Activated T-cell treated with anti-CD3 and anti-CD28 coated beads, Interleukin-2, amount 50 U/mL, for 24 hours (primary cell): ENCODE measurements at regions not wholly inside any gene's neighbourhood (a gene's known extent, or its start where the extent isn't known, plus 50 kb on each side); places are given as distances from the start of the nearest gene placed in this dataset.

Experiments
- DNase-seq: peaks from one replicate; pipeline ENCODE4 v3.0.0-alpha.2; 2020
- H3K27ac Mint-ChIP-seq: 2 replicates; pipeline ENCODE4 v1.8.0; 2020; ENCODE audit warnings: mild to moderate bottlenecking, mixed read lengths
- H3K27me3 Mint-ChIP-seq: 2 replicates; pipeline ENCODE4 v1.8.0; 2020; ENCODE audit warnings: mixed read lengths
- H3K36me3 Mint-ChIP-seq: 2 replicates; pipeline ENCODE4 v1.8.0; 2020; ENCODE audit warnings: low read depth, mixed read lengths
- H3K4me1 Mint-ChIP-seq: 2 replicates; pipeline ENCODE4 v1.8.0; 2020; ENCODE audit warnings: low read depth, mixed read lengths
- H3K4me3 Mint-ChIP-seq: 2 replicates; pipeline ENCODE4 v1.8.0; 2020; ENCODE audit warnings: mild to moderate bottlenecking, moderate library complexity, mixed read lengths
- H3K9me3 Mint-ChIP-seq: 2 replicates; pipeline ENCODE4 v1.8.0; 2020; ENCODE audit warnings: mixed read lengths

DNA sequence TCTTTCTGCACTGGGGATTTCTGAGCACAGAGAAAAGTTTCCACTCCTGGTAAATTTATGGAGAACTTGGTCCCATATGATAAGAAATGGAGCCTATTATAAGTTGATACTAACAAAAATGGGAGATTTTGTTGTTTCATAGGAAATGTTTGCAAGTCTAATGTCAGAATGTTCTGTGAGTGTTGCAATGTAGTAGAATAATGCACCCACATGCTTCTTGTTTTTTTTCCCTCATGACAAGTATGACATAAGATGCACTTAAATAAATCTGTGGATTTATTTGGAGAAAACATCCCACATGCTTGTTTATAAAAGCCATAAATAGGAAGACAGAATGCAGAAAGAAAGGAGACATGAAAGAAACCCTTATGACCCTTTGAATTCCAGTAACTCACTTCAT is 50.8 kb upstream of the KCNJ6 start:
- no peaks in the 10 kb centered on the region for H3K36me3 Mint-ChIP-seq
- no peak overlapping the region for H3K27ac Mint-ChIP-seq
- no peak overlapping the region for H3K4me3 Mint-ChIP-seq
- no peaks in the 10 kb centered on the region for H3K27me3 Mint-ChIP-seq
- no peak for DNase-seq
- no peaks in the 10 kb centered on the region for H3K4me1 Mint-ChIP-seq
- H3K9me3 Mint-ChIP-seq: no peaks in the 10 kb centered on the region

DNA sequence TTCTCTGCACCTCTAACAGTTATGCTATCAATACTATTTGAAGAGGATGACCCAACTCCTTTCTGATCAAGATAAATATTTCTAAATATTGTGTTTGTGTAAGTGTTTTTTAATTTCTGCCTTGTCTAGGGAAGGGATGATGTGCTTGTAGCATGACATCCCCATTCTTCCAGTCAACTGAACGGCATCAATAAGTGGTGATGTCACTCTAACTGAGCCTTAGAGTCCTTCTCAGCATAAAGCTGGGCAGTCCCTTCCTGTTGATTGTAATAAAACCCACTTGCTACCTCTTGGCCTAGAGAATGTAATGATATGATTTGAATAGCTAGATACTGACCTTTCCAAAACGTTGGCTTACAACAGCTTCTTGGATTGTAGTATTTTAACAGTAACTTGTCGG is 52.5 kb upstream of the KCNJ6 start:
- no peaks in the 10 kb centered on the region for H3K9me3 Mint-ChIP-seq
- no peaks in the 10 kb centered on the region for H3K27me3 Mint-ChIP-seq
- no peak overlapping the region for H3K4me3 Mint-ChIP-seq
- no peak for DNase-seq
- H3K4me1 Mint-ChIP-seq: no peaks in the 10 kb centered on the region
- no peaks in the 10 kb centered on the region for H3K36me3 Mint-ChIP-seq
- no peak overlapping the region for H3K27ac Mint-ChIP-seq

GRCh38 chr21:37970548-37970947 is 54.3 kb upstream of the KCNJ6 start:
- no peaks in the 10 kb centered on the region for H3K4me1 Mint-ChIP-seq
- H3K27me3 Mint-ChIP-seq: peaks cover 7% of the 10 kb centered on the region
- H3K9me3 Mint-ChIP-seq: no peaks in the 10 kb centered on the region
- no peak for DNase-seq
- H3K36me3 Mint-ChIP-seq: no peaks in the 10 kb centered on the region
- no peak overlapping the region for H3K4me3 Mint-ChIP-seq
- H3K27ac Mint-ChIP-seq: no peak overlapping the region

DNA sequence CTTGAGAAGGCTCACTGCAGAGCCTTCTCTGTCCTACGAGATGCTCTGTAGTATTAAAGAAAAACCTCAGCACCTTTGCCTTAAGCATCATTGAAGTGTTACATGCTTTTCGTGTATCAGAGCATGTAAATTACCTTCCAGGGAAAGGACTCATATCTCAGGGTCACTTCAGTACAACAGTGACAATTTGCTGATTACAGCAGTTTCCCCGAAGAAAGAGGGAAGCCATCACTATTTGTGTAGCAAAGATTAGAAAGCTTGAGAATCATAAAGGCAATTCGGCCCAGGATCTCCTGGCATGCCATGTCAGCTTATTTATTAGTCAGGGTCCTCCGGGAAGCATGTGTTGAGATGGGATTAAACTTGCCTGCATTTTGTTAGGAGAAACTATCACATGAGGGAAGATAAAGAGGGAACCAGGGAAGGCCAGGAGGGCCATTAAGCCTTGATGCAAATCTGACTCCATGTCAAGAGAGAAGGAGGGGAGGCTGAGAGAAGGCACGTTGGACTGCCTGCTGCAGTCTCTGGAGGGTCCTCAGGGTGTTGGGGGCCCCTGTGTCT is 55.2 kb upstream of the KCNJ6 start:
- Mint-ChIP-seq H3K4me3 (no peak overlapping the region), H3K27me3 (peaks cover 9% of the 10 kb centered on the region), H3K36me3 (no peaks in the 10 kb centered on the region), H3K4me1 (no peaks in the 10 kb centered on the region), H3K27ac (no peak overlapping the region), H3K9me3 (no peaks in the 10 kb centered on the region)
- DNase-seq: no peak

- Mint-ChIP-seq H3K27ac (no peak overlapping the region), H3K4me1 (no peaks in the 10 kb centered on the region), H3K4me3 (no peak overlapping the region), H3K36me3 (no peaks in the 10 kb centered on the region), H3K27me3 (peaks cover 11% of the 10 kb centered on the region), H3K9me3 (no peaks in the 10 kb centered on the region)
- DNase-seq: no peak
These were observed 57.8 kb upstream of the KCNJ6 start for GRCh38 chr21:37974081-37974480.

DNA sequence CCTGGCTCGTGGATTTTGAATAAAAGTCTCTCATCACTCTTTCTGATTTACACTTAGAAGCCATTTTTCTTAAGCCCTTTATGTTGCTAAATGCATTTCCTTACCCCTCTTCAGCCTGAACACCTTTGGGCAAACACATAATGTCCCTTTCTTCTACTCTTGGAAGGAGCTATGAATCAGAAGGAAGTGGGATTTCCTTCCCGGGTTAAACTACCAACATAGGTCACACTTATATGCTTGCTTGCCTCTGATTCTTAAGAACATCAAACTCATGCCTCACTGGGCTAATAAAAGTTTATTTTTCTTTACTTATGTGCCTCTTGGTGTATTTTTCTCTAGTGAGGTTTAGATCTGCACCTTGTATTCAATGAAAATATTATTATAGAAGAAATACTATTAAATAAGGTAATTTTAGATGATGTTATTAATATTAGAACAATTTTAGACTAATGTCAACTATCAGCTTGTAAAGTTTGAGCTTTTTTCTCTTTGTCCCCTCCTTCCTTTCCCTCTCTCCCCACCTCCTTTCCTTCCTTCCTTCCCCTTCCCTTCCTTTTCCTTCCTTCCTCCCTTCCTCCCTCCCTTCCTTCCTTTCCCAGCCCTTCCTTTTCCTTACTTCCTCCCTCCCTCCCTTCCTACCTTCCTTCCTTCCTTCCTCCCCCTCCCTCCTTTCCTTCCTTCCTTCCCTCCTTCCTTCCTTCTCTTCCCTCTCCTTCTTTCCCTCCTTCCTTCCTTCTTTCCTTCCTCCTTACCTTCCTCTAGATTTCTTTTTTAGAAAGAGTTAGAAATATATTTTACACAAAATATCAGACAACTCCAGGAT is 66.5 kb upstream of the KCNJ6 start:
- Mint-ChIP-seq H3K36me3 (no peaks in the 10 kb centered on the region), H3K4me1 (no peaks in the 10 kb centered on the region), H3K4me3 (no peak overlapping the region), H3K27ac (no peak overlapping the region), H3K9me3 (no peaks in the 10 kb centered on the region), H3K27me3 (peaks cover 6% of the 10 kb centered on the region)
- no peak for DNase-seq

DNA sequence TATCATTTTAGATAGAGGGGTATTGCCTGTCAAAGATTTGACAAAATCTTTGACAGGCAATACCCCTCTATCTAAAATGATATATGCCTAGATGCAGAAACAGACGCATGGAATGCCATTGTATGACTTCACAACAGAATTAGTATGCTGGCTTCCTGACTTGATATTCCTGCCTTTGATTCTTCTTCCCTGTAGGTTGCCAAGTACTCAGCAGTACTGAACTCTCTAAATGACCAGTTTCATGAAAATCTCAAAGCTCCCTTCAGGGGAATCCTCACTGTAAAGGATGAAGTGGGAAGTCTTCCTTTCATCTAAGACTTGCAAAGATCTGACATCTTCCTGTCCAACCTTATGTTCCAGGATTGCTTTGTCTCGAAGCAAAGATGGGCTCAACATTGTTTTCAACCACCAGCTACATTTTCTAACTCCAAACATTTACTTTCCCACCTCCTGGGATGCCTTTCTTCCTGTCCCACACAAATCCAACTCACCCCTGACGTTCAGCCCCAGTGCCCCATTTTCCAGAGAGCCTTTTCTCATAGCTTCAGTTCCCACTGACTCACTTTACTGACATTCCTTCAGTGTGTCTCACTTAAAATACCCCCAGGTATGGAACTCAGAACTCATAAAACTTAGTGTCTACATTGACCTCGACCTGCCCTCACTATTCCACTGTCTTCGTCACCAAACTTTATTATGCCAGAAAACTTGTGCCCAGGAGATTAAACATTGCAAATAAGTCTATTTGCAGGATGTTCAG is 67.3 kb upstream of the KCNJ6 start:
- Mint-ChIP-seq H3K36me3 (no peaks in the 10 kb centered on the region), H3K4me3 (no peak overlapping the region), H3K9me3 (no peaks in the 10 kb centered on the region), H3K27me3 (peaks cover 7% of the 10 kb centered on the region), H3K27ac (no peak overlapping the region), H3K4me1 (no peaks in the 10 kb centered on the region)
- DNase-seq: no peak

DNA sequence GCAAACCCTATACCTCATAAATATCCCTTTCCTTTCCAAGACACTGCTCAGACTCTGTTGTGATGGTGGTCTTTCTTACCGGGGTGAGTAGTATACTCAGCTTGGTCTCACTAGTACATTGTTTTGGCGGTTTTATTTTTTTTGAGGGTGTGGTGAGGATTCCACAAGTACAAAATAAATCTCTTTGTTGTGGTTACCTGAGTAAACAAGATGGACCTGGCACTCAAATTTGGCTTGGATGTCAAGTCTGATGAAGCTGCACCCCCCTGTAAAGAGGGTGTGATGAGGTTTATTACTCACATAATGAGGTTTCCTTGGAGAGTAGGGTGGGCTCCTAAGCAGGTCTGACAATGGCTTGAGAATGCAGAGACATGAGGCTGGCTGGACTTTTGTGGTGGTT is 68.2 kb upstream of the KCNJ6 start:
- Mint-ChIP-seq H3K36me3 (no peaks in the 10 kb centered on the region), H3K27ac (no peak overlapping the region), H3K4me3 (no peak overlapping the region), H3K9me3 (no peaks in the 10 kb centered on the region), H3K27me3 (peaks cover 12% of the 10 kb centered on the region), H3K4me1 (no peaks in the 10 kb centered on the region)
- no peak for DNase-seq

DNA sequence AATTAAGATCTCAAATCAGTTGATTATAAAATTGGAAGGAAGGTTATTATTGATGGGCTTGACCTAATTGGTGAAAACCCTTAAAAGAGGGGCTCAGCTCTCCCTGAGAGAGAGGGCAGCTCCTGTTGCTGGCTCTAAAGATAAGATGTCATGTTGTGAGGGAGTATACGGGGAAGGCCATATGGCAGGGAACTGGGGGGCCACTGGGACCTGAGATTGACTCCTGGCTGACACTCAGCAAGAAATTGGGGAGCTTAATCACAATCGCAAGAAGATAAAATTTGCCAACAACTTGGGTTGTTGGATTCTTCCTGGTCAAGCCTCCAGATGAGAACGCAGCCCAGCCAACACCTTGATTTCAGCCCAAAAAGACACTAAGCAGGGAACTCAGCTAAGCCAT is 69.7 kb upstream of the KCNJ6 start:
- Mint-ChIP-seq H3K4me3 (no peak overlapping the region), H3K9me3 (no peaks in the 10 kb centered on the region), H3K4me1 (no peaks in the 10 kb centered on the region), H3K36me3 (no peaks in the 10 kb centered on the region), H3K27ac (no peak overlapping the region), H3K27me3 (peaks cover 15% of the 10 kb centered on the region)
- no peak for DNase-seq

DNA sequence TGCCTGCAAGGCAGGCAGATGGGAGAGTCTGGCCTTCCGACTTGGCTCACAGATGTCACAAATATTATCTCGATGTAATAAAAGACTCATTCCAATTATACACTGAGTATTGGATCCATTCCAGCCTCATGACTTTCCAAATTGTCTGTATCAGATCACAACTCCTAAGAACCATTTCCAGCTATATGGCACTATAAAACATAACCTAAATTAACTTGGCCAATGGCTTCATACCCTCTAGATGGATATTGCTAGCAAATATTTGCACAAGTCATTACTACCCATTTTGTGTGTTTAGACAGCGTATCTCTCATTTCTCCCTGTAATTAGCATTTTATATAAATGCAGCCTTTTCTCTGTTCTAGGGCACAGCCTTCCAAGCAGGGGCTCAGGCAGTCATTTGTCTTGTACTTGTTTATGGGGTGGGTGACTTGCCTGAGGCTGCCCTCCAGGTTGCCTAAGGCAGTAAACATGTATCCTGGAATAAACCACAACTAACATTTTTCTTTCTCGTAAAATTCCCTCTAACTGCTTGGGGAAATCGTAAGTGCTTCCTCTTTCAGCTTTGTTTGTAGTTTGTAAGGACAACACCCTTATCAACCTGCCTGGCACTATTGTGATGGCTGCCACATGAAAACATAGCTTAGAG is 70.6 kb upstream of the KCNJ6 start:
- H3K4me3 Mint-ChIP-seq: no peak overlapping the region
- no peak for DNase-seq
- H3K27ac Mint-ChIP-seq: no peak overlapping the region
- no peaks in the 10 kb centered on the region for H3K4me1 Mint-ChIP-seq
- H3K9me3 Mint-ChIP-seq: no peaks in the 10 kb centered on the region
- H3K36me3 Mint-ChIP-seq: no peaks in the 10 kb centered on the region
- H3K27me3 Mint-ChIP-seq: peaks cover 15% of the 10 kb centered on the region

GRCh38 chr21:37987668-37988067 is 71.4 kb upstream of the KCNJ6 start:
- Mint-ChIP-seq H3K36me3 (no peaks in the 10 kb centered on the region), H3K27me3 (peaks cover 18% of the 10 kb centered on the region), H3K4me3 (no peak overlapping the region), H3K4me1 (no peaks in the 10 kb centered on the region), H3K9me3 (no peaks in the 10 kb centered on the region), H3K27ac (no peak overlapping the region)
- DNase-seq: no peak

DNA sequence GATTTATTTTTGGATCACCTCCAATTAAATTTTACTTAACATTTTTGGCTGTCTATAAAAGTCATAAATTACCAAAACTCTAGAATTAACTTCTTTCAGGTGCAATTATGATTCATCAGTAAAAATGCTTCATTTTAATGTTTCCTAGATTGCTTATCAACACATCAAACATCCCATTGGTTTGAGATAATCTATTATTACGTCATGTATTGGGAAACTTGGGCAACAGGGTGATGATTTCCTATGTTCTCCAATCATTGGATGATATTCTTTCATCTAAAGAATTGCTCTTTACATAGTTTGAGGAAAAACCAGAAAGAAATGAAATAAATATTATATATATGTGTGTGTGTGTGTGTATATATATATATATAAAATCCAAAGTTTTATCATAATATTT is 76.8 kb upstream of the KCNJ6 start:
- H3K4me1 Mint-ChIP-seq: no peaks in the 10 kb centered on the region
- no peaks in the 10 kb centered on the region for H3K36me3 Mint-ChIP-seq
- no peak overlapping the region for H3K4me3 Mint-ChIP-seq
- H3K9me3 Mint-ChIP-seq: no peaks in the 10 kb centered on the region
- H3K27me3 Mint-ChIP-seq: peaks cover 27% of the 10 kb centered on the region
- H3K27ac Mint-ChIP-seq: no peak overlapping the region
- DNase-seq: no peak

- no peaks in the 10 kb centered on the region for H3K4me1 Mint-ChIP-seq
- peaks cover 21% of the 10 kb centered on the region for H3K27me3 Mint-ChIP-seq
- DNase-seq: no peak
- no peaks in the 10 kb centered on the region for H3K36me3 Mint-ChIP-seq
- no peaks in the 10 kb centered on the region for H3K9me3 Mint-ChIP-seq
- H3K27ac Mint-ChIP-seq: no peak overlapping the region
- H3K4me3 Mint-ChIP-seq: no peak overlapping the region
These were observed 78.0 kb upstream of the KCNJ6 start for GRCh38 chr21:37994211-37994610.

DNA sequence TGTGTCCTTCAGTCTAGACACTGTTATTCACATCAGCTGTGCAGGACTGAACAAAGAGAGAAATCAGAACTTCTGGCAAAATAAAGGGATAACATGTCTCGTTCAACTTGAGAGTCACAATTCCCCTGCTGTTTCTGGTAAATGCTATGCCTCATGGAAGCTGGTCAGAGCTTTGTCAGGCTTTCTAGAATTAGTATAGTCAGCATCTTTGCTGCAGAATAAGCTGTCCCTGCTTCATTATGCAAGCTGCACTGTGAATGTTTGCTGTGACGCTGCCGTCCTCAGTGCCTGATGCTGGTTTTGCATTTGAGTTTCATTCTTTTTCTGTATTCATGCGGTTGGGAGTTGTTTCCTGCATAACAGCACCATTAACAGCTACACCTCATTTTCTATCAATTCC is 96.4 kb upstream of the KCNJ6 start:
- no peaks in the 10 kb centered on the region for H3K9me3 Mint-ChIP-seq
- no peaks in the 10 kb centered on the region for H3K4me1 Mint-ChIP-seq
- H3K36me3 Mint-ChIP-seq: no peaks in the 10 kb centered on the region
- no peak overlapping the region for H3K4me3 Mint-ChIP-seq
- H3K27ac Mint-ChIP-seq: no peak overlapping the region
- peaks cover 24% of the 10 kb centered on the region for H3K27me3 Mint-ChIP-seq
- DNase-seq: no peak

- H3K4me1 Mint-ChIP-seq: no peaks in the 10 kb centered on the region
- no peaks in the 10 kb centered on the region for H3K9me3 Mint-ChIP-seq
- no peaks in the 10 kb centered on the region for H3K36me3 Mint-ChIP-seq
- H3K4me3 Mint-ChIP-seq: no peak overlapping the region
- H3K27ac Mint-ChIP-seq: no peak overlapping the region
- peaks cover 28% of the 10 kb centered on the region for H3K27me3 Mint-ChIP-seq
- DNase-seq: no peak
These were observed 97.5 kb upstream of the KCNJ6 start for GRCh38 chr21:38013741-38014140.
